ENCODE measurements at regions not wholly inside any gene's neighbourhood (a gene's known extent, or its start where the extent isn't known, plus 50 kb on each side); places are given as distances from the start of the nearest gene placed in this dataset.

- TF ChIP-seq CTCF (IDR thresholded peaks at IDR 0.05; ENCODE audit: poor library complexity) (no peak), EZH2 (IDR thresholded peaks at IDR 0.05; ENCODE audit: borderline replicate concordance) (no peak)
These were observed 901.2 kb downstream of the LTN1 start for GRCh38 chr21:28091466-28091865.
